Panc1 (cell line): ENCODE measurements at regions not wholly inside any gene's neighbourhood (a gene's known extent, or its start where the extent isn't known, plus 50 kb on each side); places are given as distances from the start of the nearest gene placed in this dataset.

ENCODE experiments used
- ATAC-seq: fragments of 200-7000 bp; cut with Tn5 transposase; 2 replicates; pipeline ENCODE4 v1.9.1; 2020; ENCODE audit warnings: mild to moderate bottlenecking, moderate library complexity
- BruUV-seq: library from RNA; stranded (reverse); fragments of 400-500 nt; replicated peaks from 2 replicates; lab custom pipeline; 2021; lab: Mats Ljungman, UMichigan
- CTCF ChIA-PET: fragments of 300-600 bp; sonication (Branson Sonifier 250); formaldehyde crosslinking; loops from one replicate; lab custom pipeline; 2022; ENCODE audit warnings: antibody characterized with exemption; lab: Charles Lee
- POLR2A ChIA-PET: fragments of 300-600 bp; sonication (Branson Sonifier 250); formaldehyde crosslinking; loops from one replicate; lab custom pipeline; 2022; ENCODE audit warnings: antibody characterized with exemption; lab: Charles Lee
- DNase-seq: peaks from one replicate; pipeline ENCODE4 v3.0.0-alpha.2; 2010; ENCODE audit warnings: low read depth, low spot score
- H3K27ac ChIP-seq: 2 replicates; pipeline ENCODE4 v1.5.1; 2011; ENCODE audit warnings: mild to moderate bottlenecking, low read length, inconsistent platforms
- H3K27me3 ChIP-seq: fragments of 200-500 bp; sonication (Bioruptor generic); 2 replicates; pipeline ENCODE4 v1.6.0; 2014; ENCODE audit warnings: low read length, inconsistent platforms; ENCODE audit not compliant: control insufficient read depth, insufficient read depth
- H3K36me3 ChIP-seq: fragments of 200-500 bp; sonication (Bioruptor generic); 2 replicates; pipeline ENCODE4 v1.5.1; 2014; ENCODE audit warnings: inconsistent platforms, mild to moderate bottlenecking, low read length, moderate library complexity; ENCODE audit not compliant: control insufficient read depth, insufficient read depth
- H3K4me1 ChIP-seq: 2 replicates; pipeline ENCODE4 v1.5.1; 2011; ENCODE audit warnings: inconsistent platforms, mild to moderate bottlenecking, low read length, moderate library complexity; ENCODE audit not compliant: control insufficient read depth, insufficient read depth
- H3K4me3 ChIP-seq, 2 experiments: 2 replicates each; pipeline ENCODE4 v1.5.1; 2011 to 2012; ENCODE audit warnings: low read depth in 2 of 2, low read length in 2 of 2, mild to moderate bottlenecking in 2 of 2, inconsistent platforms in 1 of 2, moderate library complexity in 1 of 2
- H3K9me3 ChIP-seq: fragments of 200-500 bp; sonication (Bioruptor generic); 2 replicates; pipeline ENCODE4 v1.5.1; 2014; ENCODE audit warnings: low read depth, mild to moderate bottlenecking, inconsistent platforms, low read length, moderate library complexity; ENCODE audit not compliant: control insufficient read depth, insufficient read depth
- POLR2AphosphoS5 ChIP-seq: IDR thresholded peaks from 2 replicates; pipeline ENCODE4 v1.6.1; 2012; ENCODE audit warnings: mild to moderate bottlenecking, low read depth, low read length, moderate library complexity
- SIN3A ChIP-seq: IDR thresholded peaks from 2 replicates; pipeline ENCODE4 v1.6.1; 2012; ENCODE audit warnings: low read depth, mild to moderate bottlenecking, low read length, moderate library complexity, borderline replicate concordance; ENCODE audit not compliant: insufficient read depth
- TCF7L2 ChIP-seq: IDR thresholded peaks from 2 replicates; pipeline ENCODE4 v1.6.1; 2011; ENCODE audit warnings: mild to moderate bottlenecking, low read depth, low read length, inconsistent platforms
- in situ Hi-C: cut with HindIII; loops from 2 replicates; pipeline ENCODE4 v1.10.0; 2016; ENCODE audit warnings: low sequenced_read_pairs, low pct_unique_long_range_greater_than_20kb
- intact Hi-C: fragments of 100-400 bp; cut with micrococcal nuclease; formaldehyde crosslinking; loops from one replicate; pipeline ENCODE4 v1.10.0; 2022; ENCODE audit not compliant: unreplicated experiment
- TF ChIP-seq, protein P1 (sequence below): fragments of 450-650 bp; IDR thresholded peaks from 2 replicates; pipeline ENCODE4 v1.5.1; 2017; ENCODE audit warnings: mild to moderate bottlenecking
- TF ChIP-seq, protein P2 (sequence below), 2 experiments: IDR thresholded peaks; 2 replicates each; pipeline ENCODE4 v1.6.1; 2011 to 2012; ENCODE audit warnings: low read depth in 2 of 2, control low read depth in 1 of 2, low read length in 1 of 2, mild to moderate bottlenecking in 1 of 2, moderate library complexity in 1 of 2; ENCODE audit not compliant: insufficient read depth in 1 of 2

DNA sequence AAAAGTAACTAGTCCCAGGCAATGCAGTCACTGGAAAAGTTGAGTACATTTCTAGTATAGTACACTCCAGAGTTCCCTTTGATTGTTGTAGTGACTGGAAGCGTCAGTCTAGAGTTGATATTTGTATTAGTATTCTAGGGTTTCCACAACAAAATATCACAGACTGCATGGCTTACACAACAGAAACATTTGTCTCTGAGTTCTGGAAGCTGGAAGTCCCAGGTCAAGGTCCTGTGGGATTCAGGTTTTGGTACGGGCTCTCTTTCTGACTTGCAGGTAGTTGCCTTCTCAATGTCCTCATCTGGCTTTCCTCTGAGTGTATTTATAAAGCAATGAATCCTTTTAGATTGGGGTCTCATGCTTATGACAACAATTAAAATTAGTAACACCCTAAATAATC lies 1119.1 kb upstream of the PHF14 start:
- DNase-seq (no peak), ATAC-seq (no peak)
- POLR2A ChIA-PET: no interaction called here
- Histone ChIP-seq H3K4me1 (no peaks in the 10 kb centered on the region), H3K4me3 (no peak overlapping the region), H3K9me3 (no peaks in the 10 kb centered on the region), H3K27ac (no peak overlapping the region), H3K36me3 (no peaks in the 10 kb centered on the region), H3K27me3 (no peaks in the 10 kb centered on the region)
- intact Hi-C loops: no loop called here
- TF ChIP-seq, protein P1, sequence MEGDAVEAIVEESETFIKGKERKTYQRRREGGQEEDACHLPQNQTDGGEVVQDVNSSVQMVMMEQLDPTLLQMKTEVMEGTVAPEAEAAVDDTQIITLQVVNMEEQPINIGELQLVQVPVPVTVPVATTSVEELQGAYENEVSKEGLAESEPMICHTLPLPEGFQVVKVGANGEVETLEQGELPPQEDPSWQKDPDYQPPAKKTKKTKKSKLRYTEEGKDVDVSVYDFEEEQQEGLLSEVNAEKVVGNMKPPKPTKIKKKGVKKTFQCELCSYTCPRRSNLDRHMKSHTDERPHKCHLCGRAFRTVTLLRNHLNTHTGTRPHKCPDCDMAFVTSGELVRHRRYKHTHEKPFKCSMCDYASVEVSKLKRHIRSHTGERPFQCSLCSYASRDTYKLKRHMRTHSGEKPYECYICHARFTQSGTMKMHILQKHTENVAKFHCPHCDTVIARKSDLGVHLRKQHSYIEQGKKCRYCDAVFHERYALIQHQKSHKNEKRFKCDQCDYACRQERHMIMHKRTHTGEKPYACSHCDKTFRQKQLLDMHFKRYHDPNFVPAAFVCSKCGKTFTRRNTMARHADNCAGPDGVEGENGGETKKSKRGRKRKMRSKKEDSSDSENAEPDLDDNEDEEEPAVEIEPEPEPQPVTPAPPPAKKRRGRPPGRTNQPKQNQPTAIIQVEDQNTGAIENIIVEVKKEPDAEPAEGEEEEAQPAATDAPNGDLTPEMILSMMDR: no peak
- TF ChIP-seq POLR2AphosphoS5 (no peak), SIN3A (no peak), TCF7L2 (no peak)
- TF ChIP-seq, protein P2, sequence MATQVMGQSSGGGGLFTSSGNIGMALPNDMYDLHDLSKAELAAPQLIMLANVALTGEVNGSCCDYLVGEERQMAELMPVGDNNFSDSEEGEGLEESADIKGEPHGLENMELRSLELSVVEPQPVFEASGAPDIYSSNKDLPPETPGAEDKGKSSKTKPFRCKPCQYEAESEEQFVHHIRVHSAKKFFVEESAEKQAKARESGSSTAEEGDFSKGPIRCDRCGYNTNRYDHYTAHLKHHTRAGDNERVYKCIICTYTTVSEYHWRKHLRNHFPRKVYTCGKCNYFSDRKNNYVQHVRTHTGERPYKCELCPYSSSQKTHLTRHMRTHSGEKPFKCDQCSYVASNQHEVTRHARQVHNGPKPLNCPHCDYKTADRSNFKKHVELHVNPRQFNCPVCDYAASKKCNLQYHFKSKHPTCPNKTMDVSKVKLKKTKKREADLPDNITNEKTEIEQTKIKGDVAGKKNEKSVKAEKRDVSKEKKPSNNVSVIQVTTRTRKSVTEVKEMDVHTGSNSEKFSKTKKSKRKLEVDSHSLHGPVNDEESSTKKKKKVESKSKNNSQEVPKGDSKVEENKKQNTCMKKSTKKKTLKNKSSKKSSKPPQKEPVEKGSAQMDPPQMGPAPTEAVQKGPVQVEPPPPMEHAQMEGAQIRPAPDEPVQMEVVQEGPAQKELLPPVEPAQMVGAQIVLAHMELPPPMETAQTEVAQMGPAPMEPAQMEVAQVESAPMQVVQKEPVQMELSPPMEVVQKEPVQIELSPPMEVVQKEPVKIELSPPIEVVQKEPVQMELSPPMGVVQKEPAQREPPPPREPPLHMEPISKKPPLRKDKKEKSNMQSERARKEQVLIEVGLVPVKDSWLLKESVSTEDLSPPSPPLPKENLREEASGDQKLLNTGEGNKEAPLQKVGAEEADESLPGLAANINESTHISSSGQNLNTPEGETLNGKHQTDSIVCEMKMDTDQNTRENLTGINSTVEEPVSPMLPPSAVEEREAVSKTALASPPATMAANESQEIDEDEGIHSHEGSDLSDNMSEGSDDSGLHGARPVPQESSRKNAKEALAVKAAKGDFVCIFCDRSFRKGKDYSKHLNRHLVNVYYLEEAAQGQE (IDR thresholded peaks at IDR 0.05; ENCODE audit: insufficient read depth in 1 of 2, low read depth in 2 of 2, low read length in 1 of 2): no peak
- CTCF ChIA-PET: no interaction called here
- no TSS peak for BruUV-seq
- in situ Hi-C loops: no loop called here

DNA sequence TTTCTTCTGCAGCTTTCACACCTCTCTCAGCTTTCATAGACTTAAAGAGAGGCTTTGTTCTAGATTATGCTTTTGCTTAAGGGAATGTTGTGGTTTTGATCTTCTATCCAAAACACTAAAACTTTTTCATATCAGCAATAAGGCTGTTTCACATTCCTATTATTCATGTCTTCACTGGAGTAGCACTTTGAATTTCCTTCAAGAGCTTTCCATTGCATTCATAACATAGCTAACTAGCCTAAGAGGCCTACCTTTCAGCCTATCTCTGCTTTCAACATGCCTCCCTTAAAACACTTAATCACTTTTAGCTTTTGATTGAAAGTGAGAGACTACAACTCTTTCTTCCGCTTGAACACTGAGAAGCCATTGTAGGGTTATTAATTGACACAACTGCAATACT lies 1117.0 kb upstream of the PHF14 start:
- BruUV-seq: no TSS peak
- H3K4me3 ChIP-seq: no peak overlapping the region
- no peak for TF ChIP-seq SIN3A
- TF ChIP-seq, protein P2 (IDR thresholded peaks at IDR 0.05; ENCODE audit: insufficient read depth in 1 of 2, low read depth in 2 of 2, low read length in 1 of 2): no peak
- TF ChIP-seq TCF7L2: no peak
- TF ChIP-seq, protein P1: no peak
- no peak for TF ChIP-seq POLR2AphosphoS5
- POLR2A ChIA-PET: interaction anchor here (0.7 kb wide), 1 partner anchor 1068 kb away, joined by 5 read pairs; no protein-coding TSS in a partner anchor
- CTCF ChIA-PET: no interaction called here
- DNase-seq: no peak
- H3K36me3 ChIP-seq: no peaks in the 10 kb centered on the region
- H3K4me1 ChIP-seq: no peaks in the 10 kb centered on the region
- no peak for ATAC-seq
- no peaks in the 10 kb centered on the region for H3K9me3 ChIP-seq
- in situ Hi-C loops: no loop called here
- intact Hi-C loops: no loop called here
- H3K27me3 ChIP-seq: no peaks in the 10 kb centered on the region
- H3K27ac ChIP-seq: no peak overlapping the region
